ENCODE measurements at regions not wholly inside any gene's neighbourhood (a gene's known extent, or its start where the extent isn't known, plus 50 kb on each side); places are given as distances from the start of the nearest gene placed in this dataset.

GRCh38 chr9:87147839-87148238 is 200.5 kb upstream of the GAS1 start:
- Histone ChIP-seq H3K4ac (ENCODE audit: low read depth, low read length) (no peak overlapping the region), H3K36me3 (ENCODE audit: control insufficient read depth in 1 of 2, insufficient read depth in 2 of 2, low read length in 2 of 2) (no peaks in the 10 kb centered on the region), H2AK5ac (ENCODE audit: low read length) (peak overlapping the region; percentile 42), H3K4me1 (ENCODE audit: control insufficient read depth in 1 of 2, insufficient read depth in 2 of 2, low read length in 2 of 2) (peaks cover 6 to 10% of the 10 kb centered on the region in 2 experiments), H2BK5ac (ENCODE audit: low read depth, low read length, poor library complexity) (peak overlapping the region; percentile 55), H3K4me2 (ENCODE audit: low read length) (peak overlapping the region; percentile 57), H4K12ac (ENCODE audit: low read depth, low read length) (peak overlapping the region; percentile 2), H2BK12ac (ENCODE audit: low read length) (peak overlapping the region; percentile 97), H2BK120ac (ENCODE audit: insufficient read depth, low read length, poor library complexity) (peak overlapping the region; percentile 44), H3K18ac (ENCODE audit: low read length) (peak overlapping the region; percentile 45), H3K23ac (ENCODE audit: low read length) (no peak overlapping the region), H4K91ac (ENCODE audit: low read depth, low read length) (peak overlapping the region; percentile 69), H3K9ac (ENCODE audit: low read length) (peak overlapping the region; percentile 6), H2AFZ (ENCODE audit: insufficient read depth, low read length, poor library complexity) (peak overlapping the region; percentile 40), H3K14ac (ENCODE audit: low read length) (peak overlapping the region; percentile 75), H3K79me1 (ENCODE audit: low read length) (peaks cover 12% of the 10 kb centered on the region), H3K4me3 (ENCODE audit: low read depth, low read length) (no peak overlapping the region), H3K9me3 (ENCODE audit: insufficient read depth, low read depth, low read length) (no peaks in the 10 kb centered on the region), H3K27ac (ENCODE audit: low read depth, low read length) (peak overlapping the region; percentile 92), H3K27me3 (ENCODE audit: insufficient read depth, low read length) (no peaks in the 10 kb centered on the region), H4K8ac (ENCODE audit: low read depth, low read length) (peak overlapping the region; percentile 86), H3K79me2 (ENCODE audit: control insufficient read depth, insufficient read depth, low read length, poor library complexity) (peaks cover 2% of the 10 kb centered on the region)
- no CpG with 5 or more reads among the region's 8 CpGs for WGBS (ENCODE audit: extremely low coverage, insufficient coverage, insufficient read length)
- DNase-seq, result no peak

DNA sequence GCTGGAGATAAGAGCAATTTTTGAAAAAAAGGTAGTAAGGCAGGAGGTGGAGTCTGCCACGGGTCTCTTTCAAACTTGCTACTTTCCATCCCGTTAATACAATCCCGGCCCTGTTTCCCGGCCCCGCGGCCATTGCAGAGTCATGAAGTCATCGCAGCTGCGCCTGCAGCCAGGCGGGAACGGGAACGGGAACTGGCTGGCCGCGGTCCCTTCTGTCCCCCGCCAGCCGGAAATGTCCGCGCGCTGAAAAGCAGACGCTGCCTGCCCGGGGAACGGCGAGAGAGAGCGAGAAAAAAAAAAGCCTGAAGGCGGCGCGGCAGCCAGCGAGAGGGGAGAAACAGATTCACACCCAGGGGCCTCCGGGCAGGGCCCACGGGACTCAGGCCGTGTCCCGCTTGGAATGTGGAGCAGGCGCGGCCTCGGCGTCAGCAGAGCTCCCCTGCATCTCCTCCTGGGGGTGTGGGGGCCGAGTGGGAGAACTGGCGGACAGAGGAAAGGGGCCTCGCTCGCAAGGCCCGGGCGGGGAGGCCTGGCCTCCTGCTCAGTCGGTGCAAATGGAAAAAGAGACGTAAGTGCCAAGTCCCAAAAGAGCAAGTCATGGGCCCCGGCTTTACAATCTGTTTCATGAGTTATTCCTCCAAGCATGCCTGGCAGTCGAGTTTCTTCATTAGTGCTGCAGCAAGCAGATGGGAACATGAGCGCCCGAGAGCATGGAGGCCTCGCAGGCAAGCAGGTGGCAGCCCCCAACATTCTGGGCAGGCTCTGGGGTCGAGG is 201.2 kb upstream of the GAS1 start:
- peak overlapping the region; percentile 70 for H3K18ac ChIP-seq (ENCODE audit: low read length)
- H3K14ac ChIP-seq (ENCODE audit: low read length), result peak overlapping the region; percentile 80
- no peaks in the 10 kb centered on the region for H3K27me3 ChIP-seq (ENCODE audit: insufficient read depth, low read length)
- H3K23ac ChIP-seq (ENCODE audit: low read length), result no peak overlapping the region
- H2BK5ac ChIP-seq (ENCODE audit: low read depth, low read length, poor library complexity), result peak overlapping the region; percentile 55
- no peak overlapping the region for H2AK5ac ChIP-seq (ENCODE audit: low read length)
- H4K91ac ChIP-seq (ENCODE audit: low read depth, low read length), result peak overlapping the region; percentile 84
- peak; percentile 89 to 92 for DNase-seq
- no peaks in the 10 kb centered on the region for H3K9me3 ChIP-seq (ENCODE audit: insufficient read depth, low read depth, low read length)
- H3K27ac ChIP-seq (ENCODE audit: low read depth, low read length), result peak overlapping the region; percentile 92
- peaks cover 2% of the 10 kb centered on the region for H3K79me2 ChIP-seq (ENCODE audit: control insufficient read depth, insufficient read depth, low read length, poor library complexity)
- H2AFZ ChIP-seq (ENCODE audit: insufficient read depth, low read length, poor library complexity), result peak overlapping the region; percentile 57
- H3K4ac ChIP-seq (ENCODE audit: low read depth, low read length), result peak overlapping the region; percentile 14
- peak overlapping the region; percentile 57 for H3K4me2 ChIP-seq (ENCODE audit: low read length)
- H2BK120ac ChIP-seq (ENCODE audit: insufficient read depth, low read length, poor library complexity), result peak overlapping the region; percentile 84
- H3K9ac ChIP-seq (ENCODE audit: low read length), result peak overlapping the region; percentile 29
- H3K79me1 ChIP-seq (ENCODE audit: low read length), result peaks cover 12% of the 10 kb centered on the region
- H2BK12ac ChIP-seq (ENCODE audit: low read length), result peak overlapping the region; percentile 51
- H3K36me3 ChIP-seq (ENCODE audit: control insufficient read depth in 1 of 2, insufficient read depth in 2 of 2, low read length in 2 of 2), result no peaks in the 10 kb centered on the region
- H3K4me1 ChIP-seq (ENCODE audit: control insufficient read depth in 1 of 2, insufficient read depth in 2 of 2, low read length in 2 of 2), result peaks cover 6 to 10% of the 10 kb centered on the region in 2 experiments
- H3K4me3 ChIP-seq (ENCODE audit: low read depth, low read length), result no peak overlapping the region
- H4K12ac ChIP-seq (ENCODE audit: low read depth, low read length), result peak overlapping the region; percentile 61
- no CpG with 5 or more reads among the region's 49 CpGs for WGBS (ENCODE audit: extremely low coverage, insufficient coverage, insufficient read length)
- H4K8ac ChIP-seq (ENCODE audit: low read depth, low read length), result peak overlapping the region; percentile 86

DNA sequence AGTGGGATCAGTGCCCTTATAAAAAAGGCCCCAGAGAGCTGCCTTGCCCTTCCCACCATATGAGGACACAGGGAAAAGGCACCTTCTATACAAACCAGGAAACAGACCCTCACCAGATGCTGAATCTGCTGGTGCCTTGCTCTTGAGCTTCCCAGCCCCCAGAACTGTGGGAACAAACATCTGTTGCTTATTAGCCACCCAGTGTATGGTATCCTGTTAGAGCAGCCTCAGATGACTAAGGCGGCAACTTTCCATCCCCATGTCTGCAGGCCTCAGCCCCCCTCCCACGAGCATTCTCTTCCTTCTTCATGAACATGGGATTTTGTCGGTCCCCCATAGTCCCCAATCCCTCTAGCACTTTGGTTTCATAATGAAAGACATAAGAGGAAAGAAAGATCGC is 202.5 kb upstream of the GAS1 start:
- no CpG with 5 or more reads among the region's 4 CpGs for WGBS (ENCODE audit: extremely low coverage, insufficient coverage, insufficient read length)
- H4K8ac ChIP-seq (ENCODE audit: low read depth, low read length), result no peak overlapping the region
- H4K12ac ChIP-seq (ENCODE audit: low read depth, low read length), result no peak overlapping the region
- no peak overlapping the region for H2BK5ac ChIP-seq (ENCODE audit: low read depth, low read length, poor library complexity)
- H3K9me3 ChIP-seq (ENCODE audit: insufficient read depth, low read depth, low read length), result no peaks in the 10 kb centered on the region
- H3K14ac ChIP-seq (ENCODE audit: low read length), result no peak overlapping the region
- no peak overlapping the region for H3K27ac ChIP-seq (ENCODE audit: low read depth, low read length)
- H3K4ac ChIP-seq (ENCODE audit: low read depth, low read length), result no peak overlapping the region
- H2AK5ac ChIP-seq (ENCODE audit: low read length), result no peak overlapping the region
- peaks cover 2% of the 10 kb centered on the region for H3K79me2 ChIP-seq (ENCODE audit: control insufficient read depth, insufficient read depth, low read length, poor library complexity)
- no peak overlapping the region for H3K4me2 ChIP-seq (ENCODE audit: low read length)
- peaks cover 6 to 10% of the 10 kb centered on the region in 2 experiments for H3K4me1 ChIP-seq (ENCODE audit: control insufficient read depth in 1 of 2, insufficient read depth in 2 of 2, low read length in 2 of 2)
- H3K79me1 ChIP-seq (ENCODE audit: low read length), result peaks cover 12% of the 10 kb centered on the region
- DNase-seq, result no peak
- no peak overlapping the region for H3K4me3 ChIP-seq (ENCODE audit: low read depth, low read length)
- H2BK12ac ChIP-seq (ENCODE audit: low read length), result no peak overlapping the region
- no peak overlapping the region for H2BK120ac ChIP-seq (ENCODE audit: insufficient read depth, low read length, poor library complexity)
- no peak overlapping the region for H3K23ac ChIP-seq (ENCODE audit: low read length)
- no peaks in the 10 kb centered on the region for H3K27me3 ChIP-seq (ENCODE audit: insufficient read depth, low read length)
- H2AFZ ChIP-seq (ENCODE audit: insufficient read depth, low read length, poor library complexity), result no peak overlapping the region
- no peak overlapping the region for H4K91ac ChIP-seq (ENCODE audit: low read depth, low read length)
- no peak overlapping the region for H3K9ac ChIP-seq (ENCODE audit: low read length)
- H3K36me3 ChIP-seq (ENCODE audit: control insufficient read depth in 1 of 2, insufficient read depth in 2 of 2, low read length in 2 of 2), result no peaks in the 10 kb centered on the region
- H3K18ac ChIP-seq (ENCODE audit: low read length), result no peak overlapping the region

- H2AFZ ChIP-seq (ENCODE audit: insufficient read depth, low read length, poor library complexity), result no peak overlapping the region
- no peak overlapping the region for H2BK12ac ChIP-seq (ENCODE audit: low read length)
- no peak overlapping the region for H3K4me2 ChIP-seq (ENCODE audit: low read length)
- no peak overlapping the region for H3K4me3 ChIP-seq (ENCODE audit: low read depth, low read length)
- H3K4me1 ChIP-seq (ENCODE audit: control insufficient read depth in 1 of 2, insufficient read depth in 2 of 2, low read length in 2 of 2), result peaks cover 6 to 10% of the 10 kb centered on the region in 2 experiments
- H3K14ac ChIP-seq (ENCODE audit: low read length), result no peak overlapping the region
- no peak for DNase-seq
- H3K18ac ChIP-seq (ENCODE audit: low read length), result no peak overlapping the region
- no peaks in the 10 kb centered on the region for H3K36me3 ChIP-seq (ENCODE audit: control insufficient read depth in 1 of 2, insufficient read depth in 2 of 2, low read length in 2 of 2)
- peaks cover 2% of the 10 kb centered on the region for H3K79me2 ChIP-seq (ENCODE audit: control insufficient read depth, insufficient read depth, low read length, poor library complexity)
- no peak overlapping the region for H2BK120ac ChIP-seq (ENCODE audit: insufficient read depth, low read length, poor library complexity)
- H3K4ac ChIP-seq (ENCODE audit: low read depth, low read length), result no peak overlapping the region
- no peak overlapping the region for H4K8ac ChIP-seq (ENCODE audit: low read depth, low read length)
- no peak overlapping the region for H3K9ac ChIP-seq (ENCODE audit: low read length)
- no peak overlapping the region for H2AK5ac ChIP-seq (ENCODE audit: low read length)
- H3K23ac ChIP-seq (ENCODE audit: low read length), result no peak overlapping the region
- no peak overlapping the region for H3K27ac ChIP-seq (ENCODE audit: low read depth, low read length)
- WGBS (ENCODE audit: extremely low coverage, insufficient coverage, insufficient read length), result no CpG with 5 or more reads among the region's 8 CpGs
- no peaks in the 10 kb centered on the region for H3K9me3 ChIP-seq (ENCODE audit: insufficient read depth, low read depth, low read length)
- H3K79me1 ChIP-seq (ENCODE audit: low read length), result peaks cover 12% of the 10 kb centered on the region
- H4K12ac ChIP-seq (ENCODE audit: low read depth, low read length), result no peak overlapping the region
- H3K27me3 ChIP-seq (ENCODE audit: insufficient read depth, low read length), result no peaks in the 10 kb centered on the region
- no peak overlapping the region for H4K91ac ChIP-seq (ENCODE audit: low read depth, low read length)
- no peak overlapping the region for H2BK5ac ChIP-seq (ENCODE audit: low read depth, low read length, poor library complexity)
Observed at GRCh38 chr9:87152256-87152655, 204.9 kb upstream of the GAS1 start.
